ENCODE measurements at regions not wholly inside any gene's neighbourhood (a gene's known extent, or its start where the extent isn't known, plus 50 kb on each side); places are given as distances from the start of the nearest gene placed in this dataset.

- TF ChIP-seq CTCF (IDR thresholded peaks at IDR 0.05; ENCODE audit: control extremely low read depth in 1 of 3, insufficient read depth in 1 of 3, low read depth in 1 of 3, low read length in 3 of 3) (no peak), CBX8 (IDR thresholded peaks at IDR 0.05; ENCODE audit: borderline replicate concordance, low read depth, low read length) (no peak), POLR2AphosphoS5 (IDR thresholded peaks at IDR 0.05; ENCODE audit: low read depth, low read length) (no peak)
Observed at GRCh38 chr9:71286146-71286545, 164.7 kb upstream of the TRPM3 start (continued).
